Endothelial cell of umbilical vein (primary cell): ENCODE measurements at regions not wholly inside any gene's neighbourhood (a gene's known extent, or its start where the extent isn't known, plus 50 kb on each side); places are given as distances from the start of the nearest gene placed in this dataset.

Source experiments
- BruUV-seq: library from RNA; stranded (reverse); fragments of 400-500 nt; replicated peaks from 2 replicates; lab custom pipeline; 2021; lab: Mats Ljungman, UMichigan
- CTCF ChIA-PET: fragments of 300-600, 350-600 bp; sonication (Branson Sonifier 250); formaldehyde crosslinking; loops from one replicate; lab custom pipeline; 2021; ENCODE audit warnings: antibody characterized with exemption, inconsistent platforms; lab: Charles Lee
- POLR2A ChIA-PET: fragments of 300-600, 350-600 bp; sonication (Branson Sonifier 250); formaldehyde crosslinking; loops from one replicate; lab custom pipeline; 2021; ENCODE audit warnings: antibody characterized with exemption, inconsistent platforms; lab: Charles Lee
- DNase-seq: peaks from one replicate; pipeline ENCODE4 v3.0.0-alpha.2; 2011; ENCODE audit warnings: low read depth, low spot score
- FAIRE-seq: peaks from 2 replicates; lab custom pipeline; 2011; peaks lifted over from hg19 to GRCh38; lab: Jason Lieb, UNC
- H2AFZ ChIP-seq: 2 replicates; pipeline ENCODE4 v1.6.0; 2012; ENCODE audit warnings: low read depth, low read length, control low read depth, inconsistent platforms
- H3K27ac ChIP-seq: 2 replicates; pipeline ENCODE4 v1.5.1; 2011; ENCODE audit warnings: low read depth, mild to moderate bottlenecking, control low read depth, low read length, moderate library complexity; ENCODE audit not compliant: insufficient read depth
- H3K27me3 ChIP-seq, 2 experiments: 2 replicates each; pipeline versions ENCODE4 v1.6.0 to v1.6.1; 2011; ENCODE audit warnings: low read length in 2 of 2, mixed read lengths in 1 of 2; ENCODE audit not compliant: control insufficient read depth in 2 of 2, insufficient read depth in 2 of 2
- H3K36me3 ChIP-seq, 2 experiments: 2 replicates in 1 of 2; 3 replicates in 1 of 2; pipeline ENCODE4 v1.5.1; 2011; ENCODE audit warnings: low read length in 2 of 2, mild to moderate bottlenecking in 1 of 2, moderate library complexity in 1 of 2; ENCODE audit not compliant: control insufficient read depth in 2 of 2, insufficient read depth in 2 of 2; ENCODE audit errors: extremely low read depth in 1 of 2
- H3K4me1 ChIP-seq: 3 replicates; pipeline ENCODE4 v1.5.1; 2011; ENCODE audit warnings: mild to moderate bottlenecking, low read length; ENCODE audit not compliant: control insufficient read depth, insufficient read depth; ENCODE audit errors: extremely low read depth
- H3K4me2 ChIP-seq: 2 replicates; pipeline ENCODE4 v1.6.1; 2011; ENCODE audit warnings: low read length, control low read depth, mixed read lengths; ENCODE audit not compliant: insufficient read depth
- H3K4me3 ChIP-seq, 3 experiments: fragments of 200-600 bp in 1 of 3; sonication (generic), shearing (Covaris generic) in 1 of 3; replicated peaks in 1 of 3; 2 replicates each; pipeline ENCODE4 v1.5.1; 2011 to 2016; ENCODE audit warnings: control low read depth in 3 of 3, low read length in 3 of 3, mild to moderate bottlenecking in 2 of 3, inconsistent platforms in 1 of 3, low read depth in 1 of 3, moderate library complexity in 1 of 3; ENCODE audit not compliant: insufficient read depth in 1 of 3
- H3K79me2 ChIP-seq: 2 replicates; pipeline ENCODE4 v1.6.0; 2012; ENCODE audit warnings: low read length, inconsistent platforms; ENCODE audit not compliant: control insufficient read depth, insufficient read depth
- H3K9ac ChIP-seq: replicated peaks from 2 replicates; pipeline ENCODE3; 2011; ENCODE audit warnings: low read length, control low read depth; ENCODE audit not compliant: insufficient read depth; ENCODE audit errors: extremely low read depth
- H3K9me1 ChIP-seq: replicated peaks from 3 replicates; pipeline ENCODE4 v1.6.0; 2011; ENCODE audit warnings: mild to moderate bottlenecking, low read length; ENCODE audit not compliant: control insufficient read depth, insufficient read depth; ENCODE audit errors: extremely low read depth
- H3K9me3 ChIP-seq: replicated peaks from 2 replicates; pipeline ENCODE4 v1.5.1; 2012; ENCODE audit warnings: low read length, inconsistent platforms; ENCODE audit not compliant: control insufficient read depth, insufficient read depth
- H4K20me1 ChIP-seq: replicated peaks from 2 replicates; pipeline ENCODE3; 2011; ENCODE audit warnings: mild to moderate bottlenecking, low read length; ENCODE audit not compliant: control insufficient read depth, insufficient read depth; ENCODE audit errors: extremely low read depth
- CTCF ChIP-seq, 2 donors: IDR thresholded peaks; 1 replicate in 1 of 2; 2 replicates in 1 of 2; pipeline ENCODE4 v1.5.1; 2011; ENCODE audit warnings: low read length in 2 of 2, mild to moderate bottlenecking in 2 of 2, moderate library complexity in 2 of 2, control low read depth in 1 of 2, inconsistent platforms in 1 of 2, low read depth in 1 of 2; ENCODE audit not compliant: insufficient read depth in 1 of 2; ENCODE audit errors: extremely low read depth in 1 of 2
- EZH2 ChIP-seq: IDR thresholded peaks from 2 replicates; pipeline ENCODE4 v1.6.1; 2012; ENCODE audit warnings: borderline replicate concordance, low read depth, mild to moderate bottlenecking, moderate library complexity, low read length, inconsistent platforms; ENCODE audit not compliant: severe bottlenecking
- FOS ChIP-seq: IDR thresholded peaks from 2 replicates; pipeline ENCODE4 v1.6.1; 2011; ENCODE audit warnings: mild to moderate bottlenecking, low read length, moderate library complexity, borderline replicate concordance; ENCODE audit not compliant: insufficient read depth
- GATA2 ChIP-seq: IDR thresholded peaks from 2 replicates; pipeline ENCODE4 v1.7.0; 2011; ENCODE audit warnings: low read depth, mild to moderate bottlenecking, moderate library complexity, mixed read lengths, low read length; ENCODE audit not compliant: insufficient read length, insufficient read depth
- JUN ChIP-seq: IDR thresholded peaks from 2 replicates; pipeline ENCODE4 v1.6.1; 2011; ENCODE audit warnings: borderline replicate concordance, low read depth; ENCODE audit not compliant: insufficient read length, insufficient read depth
- MAX ChIP-seq: IDR thresholded peaks from 2 replicates; pipeline ENCODE4 v1.6.1; 2011; ENCODE audit not compliant: insufficient read depth, insufficient read length
- MYC ChIP-seq: IDR thresholded peaks from one replicate; pipeline ENCODE4 v1.6.1; 2011; ENCODE audit warnings: mild to moderate bottlenecking, low read depth, low read length
- POLR2A ChIP-seq: IDR thresholded peaks from 2 replicates; pipeline ENCODE4 v1.6.1; 2012; ENCODE audit warnings: low read depth, mild to moderate bottlenecking, control low read depth, low read length
- POLR2AphosphoS5 ChIP-seq: IDR thresholded peaks from 2 replicates; pipeline ENCODE4 v1.6.1; 2012; ENCODE audit warnings: low read depth, mild to moderate bottlenecking, control low read depth, low read length, moderate library complexity; ENCODE audit not compliant: insufficient read depth
- dilution Hi-C: fragments of 300-500 bp; cut with MboI; formaldehyde crosslinking; loops from one replicate; pipeline ENCODE4 v1.15.0; 2019; ENCODE audit warnings: low sequenced_read_pairs; ENCODE audit not compliant: extremely low pct_ligation_motif_present
- intact Hi-C: fragments of 100-400 bp; cut with micrococcal nuclease; formaldehyde crosslinking; loops from one replicate; pipeline ENCODE4 v1.10.0; 2022

DNA sequence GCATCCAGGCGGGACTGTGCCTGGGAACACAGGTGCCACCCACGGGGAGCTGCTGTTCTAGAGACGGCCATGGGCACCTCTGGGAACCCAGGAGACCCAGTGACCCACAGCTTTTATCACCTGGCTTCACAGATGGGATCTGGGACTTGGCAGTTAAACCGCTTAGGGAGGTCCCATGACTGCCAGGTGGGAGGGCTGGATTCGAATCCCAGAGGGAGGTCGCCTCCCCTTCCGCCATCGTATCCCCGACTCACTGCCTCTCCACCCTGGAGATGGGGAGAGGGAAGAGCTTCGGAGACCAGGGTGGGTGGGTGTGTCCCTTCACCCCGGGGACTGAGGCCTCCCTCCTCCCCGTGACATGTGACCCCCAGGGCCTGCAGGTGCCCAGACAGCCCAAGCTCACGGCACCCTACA, 169.4 kb downstream of the RTP5 start:
- no peaks in the 10 kb centered on the region for H4K20me1 ChIP-seq
- no peak overlapping the region for H3K4me3 ChIP-seq
- no peaks in the 10 kb centered on the region for H3K9me3 ChIP-seq
- FAIRE-seq (no peak), DNase-seq (no peak)
- no peaks in the 10 kb centered on the region for H3K79me2 ChIP-seq
- H3K27ac ChIP-seq: no peak overlapping the region
- H3K4me1 ChIP-seq: no peaks in the 10 kb centered on the region
- no peaks in the 10 kb centered on the region for H3K36me3 ChIP-seq
- H3K9ac ChIP-seq: no peak overlapping the region
- intact Hi-C loops (no loop called here), dilution Hi-C loops (no loop called here)
- POLR2A ChIA-PET: no interaction called here
- CTCF ChIA-PET: interaction anchor here (1.0 kb wide), 1 partner anchor 16 kb away, joined by 3 read pairs; no protein-coding TSS in a partner anchor
- H2AFZ ChIP-seq: no peak overlapping the region
- H3K4me2 ChIP-seq: no peak overlapping the region
- BruUV-seq: no TSS peak
- H3K9me1 ChIP-seq: no peaks in the 10 kb centered on the region
- no peaks in the 10 kb centered on the region for H3K27me3 ChIP-seq
- TF ChIP-seq FOS: no peak
- no peak for TF ChIP-seq POLR2AphosphoS5
- TF ChIP-seq POLR2A: no peak
- no peak for TF ChIP-seq JUN
- no peak for TF ChIP-seq CTCF (IDR thresholded peaks at IDR 0.05; ENCODE audit: extremely low read depth in 1 of 2, insufficient read depth in 1 of 2, low read depth in 1 of 2, low read length in 2 of 2)
- no peak for TF ChIP-seq MAX

GRCh38 chr2:242040303-242040655, 170.8 kb downstream of the RTP5 start:
- H3K4me3 ChIP-seq: no peak overlapping the region
- no peaks in the 10 kb centered on the region for H3K36me3 ChIP-seq
- H3K9me3 ChIP-seq: no peaks in the 10 kb centered on the region
- no peaks in the 10 kb centered on the region for H3K27me3 ChIP-seq
- POLR2A ChIA-PET: no interaction called here
- no peak for FAIRE-seq
- CTCF ChIA-PET: no interaction called here
- no peak overlapping the region for H2AFZ ChIP-seq
- DNase-seq: no peak
- H3K4me1 ChIP-seq: no peaks in the 10 kb centered on the region
- H3K4me2 ChIP-seq: no peak overlapping the region
- intact Hi-C loops (no loop called here), dilution Hi-C loops (no loop called here)
- no peaks in the 10 kb centered on the region for H3K9me1 ChIP-seq
- no peaks in the 10 kb centered on the region for H3K79me2 ChIP-seq
- H3K27ac ChIP-seq: no peak overlapping the region
- H3K9ac ChIP-seq: no peak overlapping the region
- BruUV-seq: no TSS peak
- TF ChIP-seq FOS (no peak), MYC (no peak), MAX (no peak), POLR2AphosphoS5 (no peak), POLR2A (no peak), EZH2 (no peak), JUN (no peak), GATA2 (no peak), CTCF (IDR thresholded peaks at IDR 0.05; ENCODE audit: extremely low read depth in 1 of 2, insufficient read depth in 1 of 2, low read depth in 1 of 2, low read length in 2 of 2) (no peak)
- H4K20me1 ChIP-seq: no peaks in the 10 kb centered on the region
